ENCODE measurements at regions not wholly inside any gene's neighbourhood (a gene's known extent, or its start where the extent isn't known, plus 50 kb on each side); places are given as distances from the start of the nearest gene placed in this dataset.

- DNase-seq: no peak
These were observed 339.7 kb upstream of the IRX4 start for GRCh38 chr5:2222246-2222992.

GRCh38 chr5:2221450-2221849 lies 338.7 kb upstream of the IRX4 start:
- DNase-seq: no peak

- DNase-seq: no peak
These were observed 338.0 kb upstream of the IRX4 start for GRCh38 chr5:2220741-2221140.

- no peak for DNase-seq
These were observed 336.5 kb upstream of the IRX4 start for GRCh38 chr5:2219149-2219776.

GRCh38 chr5:2217219-2217618 lies 334.5 kb upstream of the IRX4 start:
- DNase-seq: no peak

GRCh38 chr5:2214910-2215590 lies 332.3 kb upstream of the IRX4 start:
- no peak for DNase-seq

GRCh38 chr5:2213121-2213730 lies 330.5 kb upstream of the IRX4 start:
- no peak for DNase-seq

GRCh38 chr5:2212481-2212880 lies 329.8 kb upstream of the IRX4 start:
- DNase-seq: no peak

- no peak for DNase-seq
These were observed 325.5 kb upstream of the IRX4 start for GRCh38 chr5:2208239-2208544.

- DNase-seq: no peak
These were observed 324.9 kb upstream of the IRX4 start for GRCh38 chr5:2207416-2208238.

- DNase-seq: no peak
These were observed 324.3 kb upstream of the IRX4 start for GRCh38 chr5:2207109-2207399.

- DNase-seq: no peak
These were observed 323.8 kb upstream of the IRX4 start for GRCh38 chr5:2206293-2207108.

- no peak for DNase-seq
These were observed 323.0 kb upstream of the IRX4 start for GRCh38 chr5:2205596-2206226.

GRCh38 chr5:2205185-2205585 lies 322.5 kb upstream of the IRX4 start:
- no peak for DNase-seq

GRCh38 chr5:2204366-2205184 lies 321.9 kb upstream of the IRX4 start:
- no peak for DNase-seq

GRCh38 chr5:2203774-2204173 lies 321.0 kb upstream of the IRX4 start:
- no peak for DNase-seq

- no peak for DNase-seq
These were observed 319.1 kb upstream of the IRX4 start for GRCh38 chr5:2201832-2202231.

GRCh38 chr5:2201421-2201820 lies 318.7 kb upstream of the IRX4 start:
- no peak for DNase-seq

GRCh38 chr5:2201011-2201410 lies 318.3 kb upstream of the IRX4 start:
- DNase-seq: no peak

- DNase-seq: no peak
These were observed 317.7 kb upstream of the IRX4 start for GRCh38 chr5:2200261-2200950.

Data from activated CD4-positive, alpha-beta T cell treated with anti-CD3 and anti-CD28 coated beads for 1 hour (primary cell).